GM10266 (cell line): ENCODE measurements at regions not wholly inside any gene's neighbourhood (a gene's known extent, or its start where the extent isn't known, plus 50 kb on each side); places are given as distances from the start of the nearest gene placed in this dataset.

Experiments
- DNase-seq: peaks from one replicate; pipeline ENCODE4 v3.0.0; 2012; ENCODE audit errors: extremely low spot score
- CTCF ChIP-seq: IDR thresholded peaks from 2 replicates; pipeline ENCODE4 v1.5.1; 2012; ENCODE audit warnings: mild to moderate bottlenecking, low read depth; ENCODE audit not compliant: control insufficient read depth, insufficient read depth; ENCODE audit errors: missing control alignments

- TF ChIP-seq CTCF = no peak
- no peak for DNase-seq
Measured at GRCh38 chr14:65291531-65291930, 121.0 kb upstream of the FUT8 start.

DNA sequence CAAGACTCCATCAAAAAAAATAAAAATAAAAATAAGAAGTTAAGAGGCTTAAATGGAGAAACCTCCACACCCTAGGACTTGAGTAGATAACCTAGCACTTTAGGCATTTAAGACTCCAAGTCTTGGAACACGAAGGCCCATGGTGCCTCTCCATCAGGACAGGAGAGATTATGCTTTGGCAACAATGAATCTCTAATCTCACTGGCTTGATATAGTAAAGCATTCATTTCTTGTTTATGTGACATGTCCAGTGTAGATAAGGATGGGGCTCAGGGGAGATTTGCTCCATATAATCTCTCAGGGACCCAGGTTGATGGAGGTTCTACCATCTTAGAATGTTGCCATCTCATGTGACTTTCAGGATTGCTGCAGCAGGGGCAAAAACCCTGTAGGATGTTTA is 117.7 kb upstream of the FUT8 start:
- no peak for DNase-seq
- no peak for TF ChIP-seq CTCF

GRCh38 chr14:65296402-65296801 is 116.1 kb upstream of the FUT8 start:
- DNase-seq = no peak
- no peak for TF ChIP-seq CTCF

DNA sequence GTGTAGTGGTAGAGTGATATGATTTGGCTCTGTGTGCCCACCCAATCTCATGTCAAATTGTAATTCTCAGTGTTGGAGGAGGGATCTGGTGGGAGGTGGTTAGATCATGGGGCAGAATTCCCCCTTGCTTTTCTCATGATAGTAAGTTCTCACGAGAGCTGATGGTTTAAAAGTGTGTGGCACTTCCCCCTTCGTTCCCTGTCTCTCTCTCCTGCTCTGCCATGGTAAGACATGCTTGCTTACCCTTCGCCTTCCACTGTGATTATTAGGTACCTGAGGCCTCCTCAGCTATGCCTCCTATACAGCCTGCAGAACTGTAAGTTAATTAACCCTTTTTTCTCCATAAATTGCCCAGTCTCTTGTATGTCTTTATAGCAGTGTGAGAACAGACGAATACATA is 115.7 kb upstream of the FUT8 start:
- DNase-seq = no peak
- TF ChIP-seq CTCF = no peak

- no peak for DNase-seq
- TF ChIP-seq CTCF = no peak
Measured at GRCh38 chr14:65297744-65298143, 114.8 kb upstream of the FUT8 start.

GRCh38 chr14:65299826-65300225 is 112.7 kb upstream of the FUT8 start:
- DNase-seq = no peak
- TF ChIP-seq CTCF = no peak

DNA sequence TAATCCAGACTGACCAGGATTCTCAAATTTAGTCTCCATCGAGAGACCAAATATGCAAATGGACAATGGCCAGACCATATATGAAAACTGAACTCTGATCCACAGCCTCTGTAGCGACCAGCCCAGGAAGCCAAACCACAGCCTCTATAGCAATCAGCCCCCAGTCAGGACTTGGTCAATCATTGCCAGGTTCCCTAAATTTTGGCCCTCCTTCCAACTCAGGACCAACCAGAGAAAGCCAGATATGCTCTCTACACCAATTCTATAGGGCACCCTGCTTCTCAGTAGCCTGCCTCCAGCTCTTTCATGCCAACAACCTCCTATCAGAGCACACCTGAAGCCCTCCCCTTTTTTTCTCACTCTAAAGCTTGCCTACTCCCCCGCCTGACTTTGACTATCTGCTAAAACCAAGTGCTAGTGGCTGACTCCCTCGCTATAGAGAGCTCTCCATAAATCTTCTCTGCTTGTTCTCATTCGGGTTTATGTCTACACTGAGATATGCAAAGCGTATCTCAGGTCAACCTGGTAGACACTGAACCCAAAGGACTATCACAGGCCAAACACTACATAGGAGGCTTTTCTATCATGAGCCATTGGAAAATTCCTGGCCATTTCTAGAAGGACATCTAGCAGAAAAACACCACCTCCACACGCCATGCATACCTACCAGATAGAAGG is 110.5 kb upstream of the FUT8 start:
- TF ChIP-seq CTCF = no peak
- no peak for DNase-seq
